DND-41 (cell line): ENCODE measurements at regions not wholly inside any gene's neighbourhood (a gene's known extent, or its start where the extent isn't known, plus 50 kb on each side); places are given as distances from the start of the nearest gene placed in this dataset.

Experiments used
- ATAC-seq: fragments of 200-7000 bp; cut with Tn5 transposase; 3 replicates; pipeline ENCODE4 v1.9.1; 2021; ENCODE audit warnings: low read depth; ENCODE audit not compliant: insufficient read depth
- DNase-seq: peaks from one replicate; pipeline ENCODE4 v3.0.0-alpha.2; 2020
- H2AFZ ChIP-seq: 2 replicates; pipeline ENCODE4 v1.6.0; 2012; ENCODE audit warnings: low read depth, low read length
- H3K27ac ChIP-seq: 2 replicates; pipeline ENCODE4 v1.5.1; 2012; ENCODE audit warnings: low read length, inconsistent platforms
- H3K27me3 ChIP-seq: fragments of 200-600 bp; sonication (generic); 2 replicates; pipeline ENCODE4 v1.6.0; 2012; ENCODE audit warnings: low read length, mild to moderate bottlenecking, inconsistent platforms; ENCODE audit not compliant: insufficient read depth, poor library complexity
- H3K36me3 ChIP-seq: 2 replicates; pipeline ENCODE4 v1.5.1; 2012; ENCODE audit warnings: low read length, inconsistent platforms; ENCODE audit not compliant: insufficient read depth
- H3K4me1 ChIP-seq: 2 replicates; pipeline ENCODE4 v1.5.1; 2012; ENCODE audit warnings: mild to moderate bottlenecking, low read length; ENCODE audit not compliant: insufficient read depth
- H3K4me2 ChIP-seq: 2 replicates; pipeline ENCODE4 v1.6.0; 2012; ENCODE audit warnings: mild to moderate bottlenecking, moderate library complexity, low read length, inconsistent platforms; ENCODE audit not compliant: insufficient read depth
- H3K4me3 ChIP-seq, 2 experiments: fragments of 200-600 bp in 1 of 2; shearing (Covaris generic) in 1 of 2; 2 replicates each; pipeline ENCODE4 v1.5.1; 2012 to 2016; ENCODE audit warnings: inconsistent platforms in 2 of 2, low read length in 2 of 2, mild to moderate bottlenecking in 2 of 2, low read depth in 1 of 2, moderate library complexity in 1 of 2
- H3K79me2 ChIP-seq: 2 replicates; pipeline ENCODE4 v1.6.0; 2012; ENCODE audit warnings: low read length, inconsistent platforms; ENCODE audit not compliant: insufficient read depth
- H3K9ac ChIP-seq: 2 replicates; pipeline ENCODE4 v1.6.0; 2012; ENCODE audit warnings: low read depth, mild to moderate bottlenecking, inconsistent platforms, low read length, moderate library complexity
- H3K9me3 ChIP-seq: 2 replicates; pipeline ENCODE4 v1.5.1; 2012; ENCODE audit warnings: low read length, moderate library complexity, mild to moderate bottlenecking, inconsistent platforms; ENCODE audit not compliant: insufficient read depth, severe bottlenecking
- H4K20me1 ChIP-seq: 2 replicates; pipeline ENCODE4 v1.6.0; 2012; ENCODE audit warnings: low read length; ENCODE audit not compliant: insufficient read depth
- CTCF ChIP-seq: IDR thresholded peaks from 2 replicates; pipeline ENCODE4 v1.5.1; 2012; ENCODE audit warnings: borderline replicate concordance, low read length, moderate library complexity, mild to moderate bottlenecking; ENCODE audit not compliant: poor library complexity, severe bottlenecking; ENCODE audit errors: extremely low read depth
- EZH2 ChIP-seq: IDR thresholded peaks from 3 replicates; pipeline ENCODE4 v1.6.1; 2012; ENCODE audit warnings: borderline replicate concordance, low read depth, mild to moderate bottlenecking, moderate library complexity, low read length, inconsistent platforms; ENCODE audit not compliant: severe bottlenecking

DNA sequence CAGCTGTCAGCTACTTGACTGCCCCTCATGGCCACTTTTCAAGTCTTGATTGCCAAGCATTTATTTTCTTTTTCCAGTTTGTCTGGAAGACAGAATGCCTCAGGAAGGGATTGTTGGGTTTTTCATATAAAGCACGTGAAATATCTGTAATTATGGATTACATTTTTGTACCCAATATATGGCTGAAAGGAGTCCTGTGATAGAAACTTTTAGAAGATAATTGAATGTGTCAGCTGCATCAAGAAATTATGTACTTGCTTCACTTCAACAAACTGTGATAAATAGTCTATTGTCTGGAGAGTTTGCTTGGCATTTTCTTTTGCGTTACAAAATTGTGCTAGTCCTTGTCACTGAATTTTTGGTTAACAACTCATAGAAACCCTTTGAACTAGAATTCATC is 247.9 kb upstream of the SLCO3A1 start:
- no peak for DNase-seq
- Histone ChIP-seq H3K4me3 (no peak overlapping the region), H3K4me1 (no peaks in the 10 kb centered on the region), H3K36me3 (no peaks in the 10 kb centered on the region), H3K27ac (no peak overlapping the region), H4K20me1 (no peaks in the 10 kb centered on the region), H2AFZ (no peak overlapping the region), H3K27me3 (no peaks in the 10 kb centered on the region), H3K9ac (no peak overlapping the region), H3K4me2 (no peak overlapping the region), H3K79me2 (no peaks in the 10 kb centered on the region), H3K9me3 (no peaks in the 10 kb centered on the region)
- TF ChIP-seq CTCF (no peak), EZH2 (no peak)
- no peak for ATAC-seq

DNA sequence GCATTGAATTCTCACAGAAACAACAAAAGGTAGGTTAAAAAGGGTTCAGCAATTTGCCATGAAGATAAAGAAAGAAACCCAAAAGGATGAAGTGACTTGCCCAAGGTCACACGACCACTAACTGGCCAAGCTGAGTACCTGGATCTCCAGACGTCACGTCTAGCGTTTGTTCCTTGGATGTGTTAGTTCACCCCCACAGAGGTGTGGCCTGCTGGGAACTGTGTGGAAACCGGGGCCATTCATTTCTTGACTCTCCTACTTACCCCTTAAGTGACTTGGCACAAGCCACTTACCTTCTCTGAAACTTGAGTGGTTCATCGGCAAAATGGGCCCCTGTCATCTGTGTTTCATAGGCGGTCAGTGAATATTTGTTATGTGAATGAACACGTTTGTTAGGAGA is 244.3 kb upstream of the SLCO3A1 start:
- Histone ChIP-seq H3K9ac (no peak overlapping the region), H3K4me3 (no peak overlapping the region), H3K27me3 (no peaks in the 10 kb centered on the region), H4K20me1 (no peaks in the 10 kb centered on the region), H3K36me3 (no peaks in the 10 kb centered on the region), H3K27ac (no peak overlapping the region), H3K4me2 (no peak overlapping the region), H3K4me1 (no peaks in the 10 kb centered on the region), H3K9me3 (no peaks in the 10 kb centered on the region), H3K79me2 (no peaks in the 10 kb centered on the region), H2AFZ (no peak overlapping the region)
- ATAC-seq (no peak), DNase-seq (no peak)
- no peak for TF ChIP-seq EZH2
- no peak for TF ChIP-seq CTCF

- no peak overlapping the region for H3K4me2 ChIP-seq
- no peaks in the 10 kb centered on the region for H3K9me3 ChIP-seq
- no peaks in the 10 kb centered on the region for H4K20me1 ChIP-seq
- H3K36me3 ChIP-seq = no peaks in the 10 kb centered on the region
- no peak for ATAC-seq
- no peak for TF ChIP-seq EZH2
- no peak for TF ChIP-seq CTCF
- no peak overlapping the region for H3K4me3 ChIP-seq
- no peaks in the 10 kb centered on the region for H3K27me3 ChIP-seq
- H3K27ac ChIP-seq = no peak overlapping the region
- H3K9ac ChIP-seq = no peak overlapping the region
- H2AFZ ChIP-seq = no peak overlapping the region
- H3K79me2 ChIP-seq = no peaks in the 10 kb centered on the region
- no peaks in the 10 kb centered on the region for H3K4me1 ChIP-seq
- DNase-seq = no peak
Measured at GRCh38 chr15:91609966-91610365, 243.5 kb upstream of the SLCO3A1 start.

DNA sequence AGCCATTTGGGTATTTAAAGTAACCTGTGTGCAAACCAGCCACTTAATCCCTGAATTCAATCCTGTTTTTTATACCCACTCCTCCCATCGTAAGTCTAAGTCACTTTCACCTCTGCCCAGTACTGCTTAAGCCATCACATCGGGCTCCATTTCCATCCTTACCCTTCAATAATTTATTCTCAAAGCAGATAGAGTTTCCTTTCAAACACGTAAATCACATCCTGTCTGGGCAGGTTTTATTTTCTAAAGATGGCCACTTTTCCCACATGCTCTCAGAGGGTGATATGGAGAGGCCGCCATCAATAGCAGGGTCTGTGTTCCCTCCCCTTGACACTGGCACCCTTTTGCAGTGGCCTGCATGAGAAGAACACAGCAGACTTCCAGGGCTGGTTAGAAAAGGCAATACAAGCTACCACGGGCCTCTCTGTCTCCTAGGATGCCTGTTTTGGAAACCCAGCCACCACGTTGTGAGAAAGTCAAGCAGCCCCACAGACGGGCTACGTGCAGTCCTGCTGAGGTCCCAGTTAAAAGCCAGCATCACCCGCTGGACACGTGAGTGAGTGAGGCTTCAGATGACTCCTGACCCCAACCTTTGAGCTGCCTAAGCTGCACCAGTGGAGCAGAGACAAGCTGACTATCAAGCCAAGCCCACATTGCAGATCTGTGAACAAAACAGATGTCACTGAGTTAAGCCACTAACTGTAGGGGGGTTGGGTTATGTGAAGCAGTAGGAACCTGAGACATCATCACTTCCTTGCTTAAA is 241.8 kb upstream of the SLCO3A1 start:
- Histone ChIP-seq H3K4me1 (no peaks in the 10 kb centered on the region), H3K9me3 (no peaks in the 10 kb centered on the region), H3K27me3 (no peaks in the 10 kb centered on the region), H3K27ac (no peak overlapping the region), H3K9ac (no peak overlapping the region), H3K4me3 (no peak overlapping the region), H4K20me1 (no peaks in the 10 kb centered on the region), H2AFZ (no peak overlapping the region), H3K79me2 (no peaks in the 10 kb centered on the region), H3K36me3 (no peaks in the 10 kb centered on the region), H3K4me2 (no peak overlapping the region)
- DNase-seq (no peak), ATAC-seq (no peak; the same call in 2 of the 3 replicates)
- TF ChIP-seq EZH2 = no peak
- no peak for TF ChIP-seq CTCF
